ENCODE measurements at regions not wholly inside any gene's neighbourhood (a gene's known extent, or its start where the extent isn't known, plus 50 kb on each side); places are given as distances from the start of the nearest gene placed in this dataset.
A peak's percentile ranks its signal among the peaks of the same experiment; 100 is the strongest.
"Not testable (repeated sequence)": the region's sequence is repeated elsewhere in the genome, so short reads cannot be mapped to it uniquely, and the experiment has no call there.

DNA sequence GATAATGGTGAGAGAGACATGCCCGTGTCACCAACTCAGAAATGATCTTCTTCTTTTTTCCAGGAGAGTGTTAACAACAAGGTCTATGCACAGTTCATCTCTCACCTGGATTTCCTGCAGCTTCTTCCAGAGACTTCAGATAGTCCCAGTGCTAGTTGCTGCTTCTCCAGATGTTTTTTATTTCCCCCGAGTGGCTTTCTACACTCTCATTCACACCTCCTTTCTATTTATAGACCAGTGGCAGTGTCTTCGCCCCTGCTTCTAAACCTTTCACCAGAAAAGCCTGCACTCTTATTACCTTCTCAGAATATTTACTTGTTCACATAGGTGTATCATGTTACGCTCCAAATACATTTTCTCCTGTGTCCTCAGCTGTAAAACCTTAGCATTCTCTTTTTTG, 558.8 kb upstream of the CHAC2 start:
- 43% methylated on average over 4 of the region's 4 CpGs for WGBS (ENCODE audit: insufficient coverage, low coverage, low lambda C conversion rate, missing lambda C conversion rate)
- ATAC-seq (no peak), DNase-seq (no peak)
- no peak overlapping the region for H3K27ac ChIP-seq
- intact Hi-C loops (cut with DNase I) = no loop called here
- H3K4me3 ChIP-seq = no peak overlapping the region
- TF ChIP-seq, protein P1, sequence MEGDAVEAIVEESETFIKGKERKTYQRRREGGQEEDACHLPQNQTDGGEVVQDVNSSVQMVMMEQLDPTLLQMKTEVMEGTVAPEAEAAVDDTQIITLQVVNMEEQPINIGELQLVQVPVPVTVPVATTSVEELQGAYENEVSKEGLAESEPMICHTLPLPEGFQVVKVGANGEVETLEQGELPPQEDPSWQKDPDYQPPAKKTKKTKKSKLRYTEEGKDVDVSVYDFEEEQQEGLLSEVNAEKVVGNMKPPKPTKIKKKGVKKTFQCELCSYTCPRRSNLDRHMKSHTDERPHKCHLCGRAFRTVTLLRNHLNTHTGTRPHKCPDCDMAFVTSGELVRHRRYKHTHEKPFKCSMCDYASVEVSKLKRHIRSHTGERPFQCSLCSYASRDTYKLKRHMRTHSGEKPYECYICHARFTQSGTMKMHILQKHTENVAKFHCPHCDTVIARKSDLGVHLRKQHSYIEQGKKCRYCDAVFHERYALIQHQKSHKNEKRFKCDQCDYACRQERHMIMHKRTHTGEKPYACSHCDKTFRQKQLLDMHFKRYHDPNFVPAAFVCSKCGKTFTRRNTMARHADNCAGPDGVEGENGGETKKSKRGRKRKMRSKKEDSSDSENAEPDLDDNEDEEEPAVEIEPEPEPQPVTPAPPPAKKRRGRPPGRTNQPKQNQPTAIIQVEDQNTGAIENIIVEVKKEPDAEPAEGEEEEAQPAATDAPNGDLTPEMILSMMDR (IDR thresholded peaks at IDR 0.05) = no peak
- no peak for TF ChIP-seq POLR2A (IDR thresholded peaks at IDR 0.05)
- H3K36me3 ChIP-seq = no peaks in the 10 kb centered on the region
- H3K9me3 ChIP-seq = no peaks in the 10 kb centered on the region
- no peaks in the 10 kb centered on the region for H3K4me1 ChIP-seq
- no peaks in the 10 kb centered on the region for H3K27me3 ChIP-seq

DNA sequence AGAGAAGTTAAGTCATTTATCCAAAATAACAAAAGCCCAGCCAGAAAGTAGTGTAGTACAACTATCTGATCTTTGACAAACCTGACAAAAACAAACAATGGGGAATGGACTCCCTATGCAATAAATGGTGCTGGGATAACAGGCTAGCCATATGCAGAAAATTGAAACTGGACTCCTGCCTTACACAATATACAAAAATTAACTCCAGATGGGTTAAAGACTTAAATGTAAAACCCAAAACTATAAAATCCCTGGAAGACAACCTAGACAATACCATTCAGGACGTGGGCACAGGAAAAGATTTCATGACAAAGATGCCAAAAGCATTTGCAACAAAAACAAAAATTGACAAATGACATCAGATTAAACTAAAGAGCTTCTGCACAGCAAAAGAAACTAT, 561.4 kb upstream of the CHAC2 start:
- WGBS (ENCODE audit: insufficient coverage, low coverage, low lambda C conversion rate, missing lambda C conversion rate) = 25% methylated on average over 1 of the region's 1 CpG
- DNase-seq = not testable (repeated sequence)

DNA sequence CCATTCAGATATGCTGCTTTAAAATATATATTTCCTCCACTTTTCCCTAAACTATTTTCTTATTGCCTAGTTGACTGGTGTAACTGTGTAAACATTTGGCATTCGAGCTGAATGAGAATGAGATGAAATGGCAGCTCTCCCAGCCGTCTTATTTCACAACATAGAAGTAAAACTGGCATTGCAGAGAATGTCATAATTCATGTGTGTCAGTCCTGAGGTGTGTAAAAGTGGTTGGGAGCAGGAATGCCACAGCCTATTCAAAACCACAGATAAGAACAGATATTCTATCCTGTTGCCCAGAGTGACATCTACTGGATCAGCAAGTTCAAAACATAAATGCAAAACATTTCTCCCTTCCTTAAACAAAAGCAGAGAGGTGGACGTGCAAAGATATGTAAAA, 565.5 kb upstream of the CHAC2 start:
- no peak overlapping the region for H3K4me3 ChIP-seq
- no peaks in the 10 kb centered on the region for H3K36me3 ChIP-seq
- ATAC-seq (peak in 3 of 4 donors; percentile 46 to 74 (median 48)), DNase-seq (no peak)
- no peaks in the 10 kb centered on the region for H3K4me1 ChIP-seq
- WGBS (ENCODE audit: insufficient coverage, low coverage, low lambda C conversion rate, missing lambda C conversion rate) = 4% methylated on average over 3 of the region's 3 CpGs
- H3K27me3 ChIP-seq = no peaks in the 10 kb centered on the region
- no peak for TF ChIP-seq POLR2A (IDR thresholded peaks at IDR 0.05)
- TF ChIP-seq, protein P1 (IDR thresholded peaks at IDR 0.05) = peak in 2 of 4 donors; percentile 10 to 31
- H3K9me3 ChIP-seq = no peaks in the 10 kb centered on the region
- no peak overlapping the region for H3K27ac ChIP-seq
- intact Hi-C loops (cut with DNase I) = no loop called here

More for the DNA sequence above, 561.4 kb upstream of the CHAC2 start:
- H3K9me3 ChIP-seq; H3K36me3 ChIP-seq; H3K27me3 ChIP-seq; H3K4me3 ChIP-seq; intact Hi-C loops (cut with DNase I); ATAC-seq; H3K4me1 ChIP-seq; H3K27ac ChIP-seq: not testable (repeated sequence)

DNA sequence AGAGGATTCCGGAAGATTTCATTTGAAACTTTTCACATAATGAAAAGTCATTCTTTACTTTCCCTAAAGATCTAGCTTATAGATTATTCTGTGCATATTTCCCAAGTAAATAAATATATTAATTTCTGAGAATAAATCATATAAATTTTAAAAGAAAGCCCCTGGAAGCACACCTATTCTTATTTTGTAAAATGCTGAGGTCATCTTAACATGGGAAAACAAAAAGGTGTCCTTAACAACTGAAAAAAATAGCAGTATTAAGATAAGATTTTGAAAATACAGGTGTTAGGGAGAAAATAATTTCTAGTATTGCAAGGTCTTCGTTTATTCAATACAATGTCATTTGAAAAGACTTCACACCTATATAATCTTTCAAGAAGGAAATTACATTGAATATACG, 567.5 kb upstream of the CHAC2 start:
- no peak overlapping the region for H3K4me3 ChIP-seq
- no peak overlapping the region for H3K27ac ChIP-seq
- intact Hi-C loops (cut with DNase I) = no loop called here
- H3K36me3 ChIP-seq = no peaks in the 10 kb centered on the region
- no peak for TF ChIP-seq POLR2A (IDR thresholded peaks at IDR 0.05)
- TF ChIP-seq, protein P1 (IDR thresholded peaks at IDR 0.05) = no peak
- no peak for ATAC-seq
- H3K4me1 ChIP-seq = no peaks in the 10 kb centered on the region
- no peaks in the 10 kb centered on the region for H3K27me3 ChIP-seq
- no peak for DNase-seq
- no peaks in the 10 kb centered on the region for H3K9me3 ChIP-seq
- WGBS (ENCODE audit: insufficient coverage, low coverage, low lambda C conversion rate, missing lambda C conversion rate) = 84% methylated on average over 3 of the region's 3 CpGs

DNA sequence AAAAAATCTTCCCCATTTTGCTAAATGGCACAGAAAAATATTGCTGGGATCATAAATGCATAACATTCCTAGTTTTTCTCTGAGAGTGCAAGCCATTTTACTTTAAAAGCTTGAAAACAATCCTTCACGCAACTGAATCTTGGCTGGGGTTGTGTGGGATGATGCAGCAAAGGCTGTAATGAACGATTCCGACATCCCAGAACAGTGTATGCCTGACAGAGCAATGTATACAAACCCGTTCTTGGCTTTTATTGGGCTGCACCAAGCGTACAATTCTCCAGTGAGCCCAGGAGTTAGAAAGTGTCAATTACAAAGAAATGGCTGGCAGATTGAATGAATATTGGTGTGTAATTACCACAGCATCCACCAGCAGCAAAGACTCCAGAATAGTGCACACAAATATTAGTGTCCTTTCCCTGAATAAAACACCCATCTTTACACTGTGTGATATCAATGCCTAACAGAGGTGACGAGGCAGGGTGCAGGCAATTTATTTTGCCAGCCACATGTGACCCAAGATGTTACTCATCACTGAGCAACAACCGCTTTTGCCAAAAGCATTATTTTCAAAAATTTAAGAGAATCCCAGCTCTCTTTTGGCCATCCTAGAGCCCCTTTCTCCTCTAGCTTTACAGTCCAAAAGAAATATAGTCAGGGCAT, 578.6 kb upstream of the CHAC2 start:
- TF ChIP-seq, protein P1 (IDR thresholded peaks at IDR 0.05) = no peak
- no peaks in the 10 kb centered on the region for H3K9me3 ChIP-seq
- no peak for DNase-seq
- no peak overlapping the region for H3K27ac ChIP-seq
- H3K4me3 ChIP-seq = no peak overlapping the region
- no peak for ATAC-seq
- no peaks in the 10 kb centered on the region for H3K27me3 ChIP-seq
- H3K36me3 ChIP-seq = no peaks in the 10 kb centered on the region
- WGBS (ENCODE audit: insufficient coverage, low coverage, low lambda C conversion rate, missing lambda C conversion rate) = 53% methylated on average over 7 of the region's 7 CpGs
- intact Hi-C loops (cut with DNase I) = no loop called here
- H3K4me1 ChIP-seq = no peaks in the 10 kb centered on the region

Measured in right lobe of liver (tissue), 6 donors.